Thyroid gland (tissue), 4 donors: ENCODE measurements at regions not wholly inside any gene's neighbourhood (a gene's known extent, or its start where the extent isn't known, plus 50 kb on each side); places are given as distances from the start of the nearest gene placed in this dataset.

Source experiments
- DNase-seq, 2 donors: peaks; one replicate each; pipeline ENCODE4 v3.0.0-alpha.2; 2019
- H3K27ac ChIP-seq, 3 donors: fragments of 200-600 bp; sonication (generic); 1 replicate in 2 of 3; 2 replicates in 1 of 3; pipeline ENCODE4 v1.5.1; 2016 to 2019; ENCODE audit warnings: mild to moderate bottlenecking in 1 of 3, moderate library complexity in 1 of 3
- H3K27me3 ChIP-seq: fragments of 200-600 bp; sonication (generic); one replicate; pipeline ENCODE4 v1.5.1; 2019
- H3K36me3 ChIP-seq, 2 donors: fragments of 200-600 bp; sonication (generic); one replicate each; pipeline ENCODE4 v1.5.1; 2016 to 2019
- H3K4me1 ChIP-seq, 2 donors: fragments of 200-600 bp; sonication (generic); one replicate each; pipeline ENCODE4 v1.5.1; 2017 to 2019
- H3K4me3 ChIP-seq, 3 donors: fragments of 200-600 bp; sonication (generic); replicated peaks in 1 of 3; 1 replicate in 2 of 3; 2 replicates in 1 of 3; pipeline ENCODE4 v1.5.1; 2016; ENCODE audit warnings: mild to moderate bottlenecking in 1 of 3
- H3K9me3 ChIP-seq: fragments of 200-600 bp; sonication (generic); one replicate; pipeline ENCODE4 v1.5.1; 2017
- POLR2A ChIP-seq, 2 donors: fragments of 450-650 bp; IDR thresholded peaks; one replicate each; pipeline ENCODE4 v1.6.1; 2017; ENCODE audit warnings: antibody characterized with exemption in 2 of 2, mild to moderate bottlenecking in 2 of 2, moderate library complexity in 1 of 2
- WGBS, 2 donors: methylation state at CpG; one replicate each; pipeline ENCODE4 v1.1.5; 2017; 5-methylcytosine and 5-hydroxymethylcytosine counted together
- intact Hi-C: fragments of 100-400 bp; cut with DNase I; formaldehyde crosslinking; loops from one replicate; pipeline ENCODE4 v1.15.1; 2023
- TF ChIP-seq, protein P1 (sequence below), 6 experiments: fragments of 200-600 bp in 3 of 6; fragments of 450-650 bp in 3 of 6; sonication (generic) in 3 of 6; IDR thresholded peaks; one replicate each; pipeline ENCODE4 v1.5.1; 2016 to 2019; ENCODE audit warnings: antibody characterized with exemption in 6 of 6, mild to moderate bottlenecking in 2 of 6, inconsistent platforms in 1 of 6, moderate library complexity in 1 of 6

DNA sequence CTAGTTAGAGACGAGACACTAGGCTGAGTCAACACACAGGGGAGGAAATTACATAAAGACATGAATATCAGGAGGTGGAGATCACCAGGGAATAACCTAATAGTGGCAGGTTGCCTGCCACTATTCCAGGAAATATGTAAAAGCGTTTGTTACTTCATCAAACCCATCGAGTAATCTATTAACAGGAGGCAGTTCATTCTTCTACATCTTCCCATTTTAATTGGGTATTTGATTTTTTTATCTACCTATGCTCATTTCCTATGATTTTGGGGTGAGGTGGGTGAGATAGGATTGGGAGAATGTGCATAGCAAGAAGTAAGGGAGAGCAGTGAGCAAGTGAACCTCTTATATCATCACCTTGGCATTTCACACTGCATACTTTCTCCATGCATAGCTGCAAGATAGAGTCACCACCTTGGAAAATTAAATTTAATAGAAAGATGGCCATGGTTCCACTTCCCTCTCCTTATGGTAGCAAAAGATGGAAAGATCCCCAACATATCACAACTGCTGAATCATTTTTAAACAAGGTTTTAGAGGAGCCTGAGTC lies 312.2 kb downstream of the TMEM114 start:
- no peak for DNase-seq
- Histone ChIP-seq H3K27me3 (no peaks in the 10 kb centered on the region), H3K27ac (no peak overlapping the region), H3K36me3 (no peaks in the 10 kb centered on the region), H3K9me3 (no peaks in the 10 kb centered on the region), H3K4me3 (no peak overlapping the region), H3K4me1 (no peaks in the 10 kb centered on the region)
- no peak for TF ChIP-seq POLR2A (IDR thresholded peaks at IDR 0.05)
- TF ChIP-seq, protein P1, sequence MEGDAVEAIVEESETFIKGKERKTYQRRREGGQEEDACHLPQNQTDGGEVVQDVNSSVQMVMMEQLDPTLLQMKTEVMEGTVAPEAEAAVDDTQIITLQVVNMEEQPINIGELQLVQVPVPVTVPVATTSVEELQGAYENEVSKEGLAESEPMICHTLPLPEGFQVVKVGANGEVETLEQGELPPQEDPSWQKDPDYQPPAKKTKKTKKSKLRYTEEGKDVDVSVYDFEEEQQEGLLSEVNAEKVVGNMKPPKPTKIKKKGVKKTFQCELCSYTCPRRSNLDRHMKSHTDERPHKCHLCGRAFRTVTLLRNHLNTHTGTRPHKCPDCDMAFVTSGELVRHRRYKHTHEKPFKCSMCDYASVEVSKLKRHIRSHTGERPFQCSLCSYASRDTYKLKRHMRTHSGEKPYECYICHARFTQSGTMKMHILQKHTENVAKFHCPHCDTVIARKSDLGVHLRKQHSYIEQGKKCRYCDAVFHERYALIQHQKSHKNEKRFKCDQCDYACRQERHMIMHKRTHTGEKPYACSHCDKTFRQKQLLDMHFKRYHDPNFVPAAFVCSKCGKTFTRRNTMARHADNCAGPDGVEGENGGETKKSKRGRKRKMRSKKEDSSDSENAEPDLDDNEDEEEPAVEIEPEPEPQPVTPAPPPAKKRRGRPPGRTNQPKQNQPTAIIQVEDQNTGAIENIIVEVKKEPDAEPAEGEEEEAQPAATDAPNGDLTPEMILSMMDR (IDR thresholded peaks at IDR 0.05), result no peak
- 72 to 73% methylated on average over 3 of the region's 3 CpGs for WGBS, 2 donors
- intact Hi-C loops, result no loop called here

- Histone ChIP-seq H3K9me3 (no peaks in the 10 kb centered on the region), H3K27me3 (no peaks in the 10 kb centered on the region), H3K4me3 (no peak overlapping the region), H3K36me3 (no peaks in the 10 kb centered on the region), H3K27ac (no peak overlapping the region), H3K4me1 (no peaks in the 10 kb centered on the region)
- intact Hi-C loops, result no loop called here
- no peak for TF ChIP-seq POLR2A (IDR thresholded peaks at IDR 0.05)
- TF ChIP-seq, protein P1 (IDR thresholded peaks at IDR 0.05), result no peak
- DNase-seq, result no peak
- WGBS, 2 donors, result 79 to 86% methylated on average over 3 of the region's 3 CpGs
Observed at GRCh38 chr16:8271344-8271743, 319.0 kb downstream of the TMEM114 start.

GRCh38 chr16:8262299-8262698 lies 328.0 kb downstream of the TMEM114 start:
- H3K36me3 ChIP-seq, result no peaks in the 10 kb centered on the region
- H3K27ac ChIP-seq, result no peak overlapping the region
- WGBS, 2 donors, result 77 to 93% methylated on average over 4 of the region's 4 CpGs
- no peaks in the 10 kb centered on the region for H3K9me3 ChIP-seq
- no peaks in the 10 kb centered on the region for H3K27me3 ChIP-seq
- DNase-seq, result no peak
- no peak overlapping the region for H3K4me3 ChIP-seq
- H3K4me1 ChIP-seq, result no peaks in the 10 kb centered on the region
- intact Hi-C loops, result no loop called here
- TF ChIP-seq, protein P1 (IDR thresholded peaks at IDR 0.05), result no peak
- no peak for TF ChIP-seq POLR2A (IDR thresholded peaks at IDR 0.05)

GRCh38 chr16:8260140-8260539 lies 330.2 kb downstream of the TMEM114 start:
- H3K36me3 ChIP-seq, result no peaks in the 10 kb centered on the region
- whole genome bisulfite sequencing, 2 donors, result 59 to 60% methylated on average over 1 to 3 of the region's 3 CpGs

GRCh38 chr16:8258523-8258922 lies 331.8 kb downstream of the TMEM114 start:
- H3K27me3 ChIP-seq, result no peaks in the 10 kb centered on the region
- no peak for DNase-seq
- no peaks in the 10 kb centered on the region for H3K36me3 ChIP-seq
- H3K9me3 ChIP-seq, result no peaks in the 10 kb centered on the region
- TF ChIP-seq, protein P1 (IDR thresholded peaks at IDR 0.05), result no peak
- no peak for TF ChIP-seq POLR2A (IDR thresholded peaks at IDR 0.05)
- H3K4me3 ChIP-seq, result no peak overlapping the region
- no peaks in the 10 kb centered on the region for H3K4me1 ChIP-seq
- 70 to 83% methylated on average over 7 of the region's 7 CpGs for WGBS, 2 donors
- no peak overlapping the region for H3K27ac ChIP-seq
- intact Hi-C loops, result no loop called here

More at GRCh38 chr16:8260140-8260539, 330.2 kb downstream of the TMEM114 start:
- DNase-seq, result no peak
- intact Hi-C loops, result no loop called here
- Histone ChIP-seq H3K27me3 (no peaks in the 10 kb centered on the region), H3K27ac (no peak overlapping the region), H3K4me3 (no peak overlapping the region), H3K9me3 (no peaks in the 10 kb centered on the region), H3K4me1 (no peaks in the 10 kb centered on the region)
- TF ChIP-seq POLR2A (IDR thresholded peaks at IDR 0.05), result no peak
- TF ChIP-seq, protein P1 (IDR thresholded peaks at IDR 0.05), result no peak
